H9 (cell line): ENCODE measurements at regions not wholly inside any gene's neighbourhood (a gene's known extent, or its start where the extent isn't known, plus 50 kb on each side); places are given as distances from the start of the nearest gene placed in this dataset.

Experiments used
- DNase-seq: peaks from one replicate; pipeline ENCODE4 v3.0.0-alpha.2; 2017
- H2AFZ ChIP-seq: one replicate; pipeline ENCODE4 v1.6.1; 2013; ENCODE audit warnings: mild to moderate bottlenecking, low read length, control low read depth, moderate library complexity
- H2AK5ac ChIP-seq: 2 replicates; pipeline ENCODE4 v1.6.1; 2013; ENCODE audit warnings: low read length, control low read depth, mixed read lengths; ENCODE audit not compliant: insufficient read length
- H2BK120ac ChIP-seq: one replicate; pipeline ENCODE4 v1.6.1; 2013; ENCODE audit warnings: low read depth, mild to moderate bottlenecking, low read length, control low read depth, inconsistent platforms; ENCODE audit not compliant: poor library complexity, severe bottlenecking
- H2BK12ac ChIP-seq: 2 replicates; pipeline ENCODE4 v1.6.1; 2013; ENCODE audit warnings: low read length, control low read depth, mixed read lengths, low read depth; ENCODE audit not compliant: insufficient read length
- H2BK15ac ChIP-seq: 2 replicates; pipeline ENCODE4 v1.6.1; 2013; ENCODE audit warnings: low read depth, low read length, control low read depth
- H2BK20ac ChIP-seq: one replicate; pipeline ENCODE4 v1.6.1; 2013; ENCODE audit warnings: low read depth, mild to moderate bottlenecking, low read length, control low read depth, inconsistent platforms; ENCODE audit not compliant: poor library complexity, severe bottlenecking
- H2BK5ac ChIP-seq: 2 replicates; pipeline ENCODE4 v1.6.1; 2013; ENCODE audit warnings: low read length, control low read depth, mixed read lengths; ENCODE audit not compliant: insufficient read length
- H3K14ac ChIP-seq: 2 replicates; pipeline ENCODE4 v1.6.1; 2013; ENCODE audit warnings: low read length, control low read depth; ENCODE audit not compliant: insufficient read depth
- H3K18ac ChIP-seq: 2 replicates; pipeline ENCODE4 v1.6.1; 2013; ENCODE audit warnings: low read depth, mild to moderate bottlenecking, mixed read lengths, low read length, control low read depth; ENCODE audit not compliant: insufficient read length
- H3K23ac ChIP-seq: 2 replicates; pipeline ENCODE4 v1.6.1; 2013; ENCODE audit warnings: low read length, control low read depth, mixed read lengths, low read depth; ENCODE audit not compliant: insufficient read length
- H3K23me2 ChIP-seq: 2 replicates; pipeline ENCODE4 v1.6.1; 2013; ENCODE audit warnings: low read depth, mild to moderate bottlenecking, mixed read lengths, low read length, control low read depth; ENCODE audit not compliant: insufficient read length, poor library complexity, severe bottlenecking
- H3K27ac ChIP-seq: 2 replicates; pipeline ENCODE4 v1.5.1; 2013; ENCODE audit warnings: low read length, control low read depth, mixed read lengths, low read depth; ENCODE audit not compliant: insufficient read length
- H3K27me3 ChIP-seq: 2 replicates; pipeline ENCODE4 v1.6.1; 2013; ENCODE audit warnings: low read length, control low read depth, inconsistent platforms; ENCODE audit not compliant: insufficient read depth
- H3K4ac ChIP-seq: 2 replicates; pipeline ENCODE4 v1.6.1; 2013; ENCODE audit warnings: low read depth, mild to moderate bottlenecking, control low read depth, inconsistent platforms, low read length, moderate library complexity
- H3K4me1 ChIP-seq: 2 replicates; pipeline ENCODE4 v1.6.1; 2013; ENCODE audit warnings: low read length, control low read depth, inconsistent platforms; ENCODE audit not compliant: insufficient read depth
- H3K4me2 ChIP-seq: 2 replicates; pipeline ENCODE4 v1.6.1; 2013; ENCODE audit warnings: low read length, control low read depth, mixed read lengths; ENCODE audit not compliant: insufficient read length, insufficient read depth
- H3K56ac ChIP-seq: 2 replicates; pipeline ENCODE4 v1.6.1; 2013; ENCODE audit warnings: low read depth, mild to moderate bottlenecking, mixed read lengths, low read length, control low read depth; ENCODE audit not compliant: insufficient read length
- H3K79me1 ChIP-seq: 2 replicates; pipeline ENCODE4 v1.6.1; 2013; ENCODE audit warnings: low read depth, mild to moderate bottlenecking, moderate library complexity, low read length, control low read depth, inconsistent platforms; ENCODE audit not compliant: insufficient read depth, poor library complexity, severe bottlenecking
- H3K79me2 ChIP-seq: 2 replicates; pipeline ENCODE4 v1.6.1; 2013; ENCODE audit warnings: low read length, control low read depth, inconsistent platforms; ENCODE audit not compliant: insufficient read depth
- H3K9ac ChIP-seq: 2 replicates; pipeline ENCODE4 v1.6.1; 2013; ENCODE audit warnings: low read length, control low read depth, mixed read lengths; ENCODE audit not compliant: insufficient read length; ENCODE audit errors: extremely low read depth
- H3K9me3 ChIP-seq: one replicate; pipeline ENCODE4 v1.6.1; 2013; ENCODE audit warnings: low read depth, low read length, inconsistent platforms; ENCODE audit not compliant: control insufficient read depth
- H3T11ph ChIP-seq: one replicate; pipeline ENCODE4 v1.6.1; 2013; ENCODE audit warnings: mild to moderate bottlenecking, low read length, control low read depth, inconsistent platforms
- H4K20me1 ChIP-seq: one replicate; pipeline ENCODE4 v1.6.1; 2013; ENCODE audit not compliant: control insufficient read depth, insufficient read length, insufficient read depth
- H4K5ac ChIP-seq: 2 replicates; pipeline ENCODE4 v1.6.1; 2013; ENCODE audit warnings: low read depth, mild to moderate bottlenecking, mixed read lengths, low read length, control low read depth; ENCODE audit not compliant: insufficient read length
- H4K8ac ChIP-seq: replicated peaks from 2 replicates; pipeline ENCODE4 v1.6.1; 2013; ENCODE audit warnings: low read length, control low read depth, mixed read lengths, low read depth; ENCODE audit not compliant: insufficient read length
- H4K91ac ChIP-seq: 2 replicates; pipeline ENCODE4 v1.6.1; 2013; ENCODE audit warnings: low read depth, mild to moderate bottlenecking, moderate library complexity, mixed read lengths, low read length, control low read depth; ENCODE audit not compliant: insufficient read length
- H3K27ac Mint-ChIP-seq, 3 experiments: 2 replicates in 2 of 3; 3 replicates in 1 of 3; pipeline ENCODE4 v1.8.0; 2020 to 2021; ENCODE audit warnings: mixed read lengths in 3 of 3, mild to moderate bottlenecking in 1 of 3, moderate library complexity in 1 of 3
- H3K27me3 Mint-ChIP-seq: 2 replicates; pipeline ENCODE4 v1.8.0; 2021; ENCODE audit warnings: low read depth, mild to moderate bottlenecking, moderate library complexity, mixed read lengths
- H3K36me3 Mint-ChIP-seq, 3 experiments: 2 replicates in 2 of 3; 3 replicates in 1 of 3; pipeline ENCODE4 v1.8.0; 2020 to 2021; ENCODE audit warnings: low read depth in 3 of 3, mixed read lengths in 3 of 3; ENCODE audit not compliant: insufficient read depth in 1 of 3
- H3K4me1 Mint-ChIP-seq, 2 experiments: 2 replicates each; pipeline ENCODE4 v1.8.0; 2020; ENCODE audit warnings: mixed read lengths in 2 of 2
- H3K4me3 Mint-ChIP-seq, 2 experiments: 2 replicates in 1 of 2; 3 replicates in 1 of 2; pipeline ENCODE4 v1.8.0; 2020 to 2021; ENCODE audit warnings: mild to moderate bottlenecking in 2 of 2, mixed read lengths in 2 of 2, moderate library complexity in 1 of 2
- H3K9me3 Mint-ChIP-seq, 2 experiments: 2 replicates in 1 of 2; 3 replicates in 1 of 2; pipeline ENCODE4 v1.8.0; 2020; ENCODE audit warnings: mild to moderate bottlenecking in 2 of 2, mixed read lengths in 2 of 2, moderate library complexity in 1 of 2
- WGBS: extraction: QIAGEN DNeasy Blood & Tissue Kit; methylation state at CpG from one replicate; pipeline ENCODE4 v1.1.7; 2013; ENCODE audit warnings: missing lambda C conversion rate, low lambda C conversion rate, mixed read lengths; ENCODE audit not compliant: insufficient read length; ENCODE audit errors: extremely low coverage; 5-methylcytosine and 5-hydroxymethylcytosine counted together
- TF ChIP-seq, protein P1 (sequence below): fragments of 200-600 bp; sonication (generic); conservative IDR thresholded peaks from 3 replicates; pipeline ENCODE4 v1.8.0; 2021; ENCODE audit warnings: antibody characterized with exemption, mild to moderate bottlenecking

GRCh38 chr3:67244130-67244529 is 246.0 kb downstream of the KBTBD8 start:
- H3K14ac ChIP-seq = no peak overlapping the region
- no peaks in the 10 kb centered on the region for H3K79me2 ChIP-seq
- H2BK15ac ChIP-seq = no peak overlapping the region
- H3K79me1 ChIP-seq = no peaks in the 10 kb centered on the region
- no peak overlapping the region for H3K4ac ChIP-seq
- no peaks in the 10 kb centered on the region for H3K9me3 ChIP-seq
- H3K27me3 Mint-ChIP-seq = no peaks in the 10 kb centered on the region
- no peak overlapping the region for H3K23ac ChIP-seq
- no peak overlapping the region for H3T11ph ChIP-seq
- no peak overlapping the region for H2BK5ac ChIP-seq
- no peak overlapping the region for H3K9ac ChIP-seq
- H4K91ac ChIP-seq = no peak overlapping the region
- H3K23me2 ChIP-seq = no peaks in the 10 kb centered on the region
- no peak overlapping the region for H2BK12ac ChIP-seq
- H3K18ac ChIP-seq = no peak overlapping the region
- TF ChIP-seq, protein P1, sequence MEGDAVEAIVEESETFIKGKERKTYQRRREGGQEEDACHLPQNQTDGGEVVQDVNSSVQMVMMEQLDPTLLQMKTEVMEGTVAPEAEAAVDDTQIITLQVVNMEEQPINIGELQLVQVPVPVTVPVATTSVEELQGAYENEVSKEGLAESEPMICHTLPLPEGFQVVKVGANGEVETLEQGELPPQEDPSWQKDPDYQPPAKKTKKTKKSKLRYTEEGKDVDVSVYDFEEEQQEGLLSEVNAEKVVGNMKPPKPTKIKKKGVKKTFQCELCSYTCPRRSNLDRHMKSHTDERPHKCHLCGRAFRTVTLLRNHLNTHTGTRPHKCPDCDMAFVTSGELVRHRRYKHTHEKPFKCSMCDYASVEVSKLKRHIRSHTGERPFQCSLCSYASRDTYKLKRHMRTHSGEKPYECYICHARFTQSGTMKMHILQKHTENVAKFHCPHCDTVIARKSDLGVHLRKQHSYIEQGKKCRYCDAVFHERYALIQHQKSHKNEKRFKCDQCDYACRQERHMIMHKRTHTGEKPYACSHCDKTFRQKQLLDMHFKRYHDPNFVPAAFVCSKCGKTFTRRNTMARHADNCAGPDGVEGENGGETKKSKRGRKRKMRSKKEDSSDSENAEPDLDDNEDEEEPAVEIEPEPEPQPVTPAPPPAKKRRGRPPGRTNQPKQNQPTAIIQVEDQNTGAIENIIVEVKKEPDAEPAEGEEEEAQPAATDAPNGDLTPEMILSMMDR = no peak
- H3K36me3 Mint-ChIP-seq = no peaks in the 10 kb centered on the region; a peak in 1 of 7 replicates
- H3K27ac ChIP-seq = no peak overlapping the region
- no CpG with 5 or more reads among the region's 2 CpGs for WGBS
- no peak overlapping the region for H3K56ac ChIP-seq
- H3K27me3 ChIP-seq = no peaks in the 10 kb centered on the region
- H2AK5ac ChIP-seq = no peak overlapping the region
- H3K4me1 Mint-ChIP-seq = peaks cover 13 to 18% of the 10 kb centered on the region in 2 experiments
- no peak for DNase-seq
- no peak overlapping the region for H4K5ac ChIP-seq
- H2BK20ac ChIP-seq = no peak overlapping the region
- H3K4me1 ChIP-seq = no peaks in the 10 kb centered on the region
- H3K27ac Mint-ChIP-seq = no peak overlapping the region
- no peak overlapping the region for H3K4me2 ChIP-seq
- no peak overlapping the region for H2BK120ac ChIP-seq
- H2AFZ ChIP-seq = no peak overlapping the region
- no peak overlapping the region for H4K8ac ChIP-seq
- H3K4me3 Mint-ChIP-seq = no peak overlapping the region
- H4K20me1 ChIP-seq = no peaks in the 10 kb centered on the region
- H3K9me3 Mint-ChIP-seq = no peaks in the 10 kb centered on the region
